DMS153 treated with DMSO at 0.1 percent for 48 hours (cell line): ENCODE measurements at regions not wholly inside any gene's neighbourhood (a gene's known extent, or its start where the extent isn't known, plus 50 kb on each side); places are given as distances from the start of the nearest gene placed in this dataset.

Experiments used
- DNase-seq: peaks from one replicate; lab custom pipeline; 2025; ENCODE audit not compliant: unreplicated experiment; lab: John Stamatoyannopoulos, UW

- no peak for DNase-seq
These were observed 360.7 kb upstream of the MGMT start for GRCh38 chr10:129106314-129106713.

- DNase-seq, result no peak
These were observed 359.5 kb upstream of the MGMT start for GRCh38 chr10:129107525-129107924.

GRCh38 chr10:129108378-129108777, 358.7 kb upstream of the MGMT start:
- no peak for DNase-seq

GRCh38 chr10:129108994-129109393, 358.0 kb upstream of the MGMT start:
- no peak for DNase-seq

GRCh38 chr10:129110780-129111179, 356.3 kb upstream of the MGMT start:
- no peak for DNase-seq

GRCh38 chr10:129111922-129112321, 355.1 kb upstream of the MGMT start:
- DNase-seq, result no peak

GRCh38 chr10:129114588-129114987, 352.5 kb upstream of the MGMT start:
- no peak for DNase-seq

GRCh38 chr10:129116371-129116770, 350.7 kb upstream of the MGMT start:
- no peak for DNase-seq

GRCh38 chr10:129120441-129120840, 346.6 kb upstream of the MGMT start:
- no peak for DNase-seq

GRCh38 chr10:129122846-129123245, 344.2 kb upstream of the MGMT start:
- no peak for DNase-seq

- no peak for DNase-seq
These were observed 343.6 kb upstream of the MGMT start for GRCh38 chr10:129123428-129123827.

- DNase-seq, result no peak
These were observed 340.1 kb upstream of the MGMT start for GRCh38 chr10:129126982-129127381.

- no peak for DNase-seq
These were observed 335.4 kb upstream of the MGMT start for GRCh38 chr10:129131457-129132132.

GRCh38 chr10:129133856-129134255, 333.2 kb upstream of the MGMT start:
- DNase-seq, result no peak

- no peak for DNase-seq
These were observed 332.7 kb upstream of the MGMT start for GRCh38 chr10:129134371-129134770.

- no peak for DNase-seq
These were observed 331.4 kb upstream of the MGMT start for GRCh38 chr10:129135624-129136023.

- no peak for DNase-seq
These were observed 331.0 kb upstream of the MGMT start for GRCh38 chr10:129136074-129136473.

GRCh38 chr10:129136951-129137350, 330.1 kb upstream of the MGMT start:
- DNase-seq, result no peak

GRCh38 chr10:129140921-129141885, 325.8 kb upstream of the MGMT start:
- DNase-seq, result no peak

GRCh38 chr10:129151281-129151680, 315.8 kb upstream of the MGMT start:
- no peak for DNase-seq

- DNase-seq, result no peak
These were observed 310.6 kb upstream of the MGMT start for GRCh38 chr10:129156406-129156805.

- no peak for DNase-seq
These were observed 309.9 kb upstream of the MGMT start for GRCh38 chr10:129157185-129157584.
